DOHH2 (cell line): ENCODE measurements at regions not wholly inside any gene's neighbourhood (a gene's known extent, or its start where the extent isn't known, plus 50 kb on each side); places are given as distances from the start of the nearest gene placed in this dataset.

Experiments
- EZH2phosphoT487 ChIP-seq: fragments of 200-600 bp; sonication (generic); IDR thresholded peaks from 2 replicates; pipeline ENCODE4 v1.6.1; 2017; ENCODE audit warnings: borderline replicate concordance, mild to moderate bottlenecking, antibody characterized with exemption, low read length, moderate library complexity, mixed read lengths
- TF ChIP-seq, protein P1 (sequence below): fragments of 200-600 bp; sonication (generic); IDR thresholded peaks from one replicate; pipeline ENCODE4 v1.5.1; 2014; ENCODE audit warnings: antibody characterized with exemption, mild to moderate bottlenecking, low read depth, low read length; ENCODE audit not compliant: poor library complexity, severe bottlenecking

- TF ChIP-seq, protein P1, sequence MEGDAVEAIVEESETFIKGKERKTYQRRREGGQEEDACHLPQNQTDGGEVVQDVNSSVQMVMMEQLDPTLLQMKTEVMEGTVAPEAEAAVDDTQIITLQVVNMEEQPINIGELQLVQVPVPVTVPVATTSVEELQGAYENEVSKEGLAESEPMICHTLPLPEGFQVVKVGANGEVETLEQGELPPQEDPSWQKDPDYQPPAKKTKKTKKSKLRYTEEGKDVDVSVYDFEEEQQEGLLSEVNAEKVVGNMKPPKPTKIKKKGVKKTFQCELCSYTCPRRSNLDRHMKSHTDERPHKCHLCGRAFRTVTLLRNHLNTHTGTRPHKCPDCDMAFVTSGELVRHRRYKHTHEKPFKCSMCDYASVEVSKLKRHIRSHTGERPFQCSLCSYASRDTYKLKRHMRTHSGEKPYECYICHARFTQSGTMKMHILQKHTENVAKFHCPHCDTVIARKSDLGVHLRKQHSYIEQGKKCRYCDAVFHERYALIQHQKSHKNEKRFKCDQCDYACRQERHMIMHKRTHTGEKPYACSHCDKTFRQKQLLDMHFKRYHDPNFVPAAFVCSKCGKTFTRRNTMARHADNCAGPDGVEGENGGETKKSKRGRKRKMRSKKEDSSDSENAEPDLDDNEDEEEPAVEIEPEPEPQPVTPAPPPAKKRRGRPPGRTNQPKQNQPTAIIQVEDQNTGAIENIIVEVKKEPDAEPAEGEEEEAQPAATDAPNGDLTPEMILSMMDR: no peak
- TF ChIP-seq EZH2phosphoT487: no peak
These were observed 344.7 kb upstream of the PABPC4L start for GRCh38 chr4:134546279-134546678.
